ENCODE measurements at regions not wholly inside any gene's neighbourhood (a gene's known extent, or its start where the extent isn't known, plus 50 kb on each side); places are given as distances from the start of the nearest gene placed in this dataset.

- no peaks in the 10 kb centered on the region for H3K4me1 ChIP-seq (ENCODE audit: insufficient read depth, low read length)
- no peak for DNase-seq
- H3K36me3 Mint-ChIP-seq (ENCODE audit: insufficient read depth in 1 of 3, low read depth in 3 of 3) = no peaks in the 10 kb centered on the region; a peak in 1 of 7 replicates
Measured at GRCh38 chr14:25837551-25837965, 760.3 kb downstream of the NOVA1 start.

More at GRCh38 chr14:25837551-25837965, 760.3 kb downstream of the NOVA1 start:
- no peak overlapping the region for H3K23ac ChIP-seq (ENCODE audit: insufficient read length, low read depth, low read length)
- H3K9me3 ChIP-seq (ENCODE audit: control insufficient read depth, low read depth, low read length) = no peaks in the 10 kb centered on the region
- H4K5ac ChIP-seq (ENCODE audit: insufficient read length, low read depth, low read length) = no peak overlapping the region
- H3K4ac ChIP-seq (ENCODE audit: low read depth, low read length) = no peak overlapping the region
- no peak overlapping the region for H3K18ac ChIP-seq (ENCODE audit: insufficient read length, low read depth, low read length)
- no peak overlapping the region for H3K9ac ChIP-seq (ENCODE audit: extremely low read depth, insufficient read length, low read length)
- no peak overlapping the region for H3K4me2 ChIP-seq (ENCODE audit: insufficient read depth, insufficient read length, low read length)
- H2BK5ac ChIP-seq (ENCODE audit: insufficient read length, low read length) = no peak overlapping the region
- H3K4me1 Mint-ChIP-seq = peaks cover 7 to 17% of the 10 kb centered on the region in 2 experiments
- no peak overlapping the region for H2BK15ac ChIP-seq (ENCODE audit: low read depth, low read length)
- no peaks in the 10 kb centered on the region for H3K79me1 ChIP-seq (ENCODE audit: insufficient read depth, low read depth, low read length, poor library complexity, severe bottlenecking)
- no peak overlapping the region for H2BK120ac ChIP-seq (ENCODE audit: low read depth, low read length, poor library complexity, severe bottlenecking)
- H4K8ac ChIP-seq (replicated peaks; ENCODE audit: insufficient read length, low read depth, low read length) = no peak overlapping the region
- TF ChIP-seq CTCF (conservative IDR thresholded peaks at IDR 0.05) = no peak
- no peak overlapping the region for H2AFZ ChIP-seq (ENCODE audit: low read length)
- no peaks in the 10 kb centered on the region for H3K79me2 ChIP-seq (ENCODE audit: insufficient read depth, low read length)
- no peaks in the 10 kb centered on the region for H3K23me2 ChIP-seq (ENCODE audit: insufficient read length, low read depth, low read length, poor library complexity, severe bottlenecking)
- no peak overlapping the region for H2BK12ac ChIP-seq (ENCODE audit: insufficient read length, low read depth, low read length)
- H3K27me3 ChIP-seq (ENCODE audit: insufficient read depth, low read length) = no peaks in the 10 kb centered on the region
- WGBS (ENCODE audit: extremely low coverage, insufficient read length, low lambda C conversion rate) = no CpG with 5 or more reads among the region's 3 CpGs
- no peak overlapping the region for H3K56ac ChIP-seq (ENCODE audit: insufficient read length, low read depth, low read length)
- H3K27ac ChIP-seq (ENCODE audit: insufficient read length, low read depth, low read length) = no peak overlapping the region
- H3K4me3 Mint-ChIP-seq = no peak overlapping the region
- no peaks in the 10 kb centered on the region for H4K20me1 ChIP-seq (ENCODE audit: control insufficient read depth, insufficient read depth, insufficient read length)
- H3K27me3 Mint-ChIP-seq (ENCODE audit: low read depth) = no peaks in the 10 kb centered on the region
- H3K14ac ChIP-seq (ENCODE audit: insufficient read depth, low read length) = no peak overlapping the region
- no peak overlapping the region for H3T11ph ChIP-seq (ENCODE audit: low read length)
- H2BK20ac ChIP-seq (ENCODE audit: low read depth, low read length, poor library complexity, severe bottlenecking) = no peak overlapping the region
- no peak overlapping the region for H4K91ac ChIP-seq (ENCODE audit: insufficient read length, low read depth, low read length)
- no peak overlapping the region for H2AK5ac ChIP-seq (ENCODE audit: insufficient read length, low read length)
- no peak overlapping the region for H3K27ac Mint-ChIP-seq
- H3K9me3 Mint-ChIP-seq = no peaks in the 10 kb centered on the region

Data from H9 (cell line).